Stomach (tissue), 4 donors: ENCODE measurements at regions not wholly inside any gene's neighbourhood (a gene's known extent, or its start where the extent isn't known, plus 50 kb on each side); places are given as distances from the start of the nearest gene placed in this dataset.

ENCODE experiments used
- CTCF ChIP-seq, 7 experiments: fragments of 450-650 bp in 4 of 7; fragments of 200-600 bp in 3 of 7; sonication (generic) in 3 of 7; IDR thresholded peaks; one replicate each; pipeline ENCODE4 v1.5.1; 2016 to 2019; ENCODE audit warnings: antibody characterized with exemption in 7 of 7, control low read depth in 2 of 7, mild to moderate bottlenecking in 1 of 7
- EP300 ChIP-seq: sonication (generic); formaldehyde crosslinking; IDR thresholded peaks from one replicate; pipeline ENCODE4 v1.6.1; 2017; ENCODE audit warnings: antibody characterized with exemption
- POLR2A ChIP-seq, 4 donors: fragments of 450-650 bp; IDR thresholded peaks; one replicate each; pipeline ENCODE4 v1.6.1; 2016; ENCODE audit warnings: antibody characterized with exemption in 4 of 4, control low read depth in 2 of 4, mild to moderate bottlenecking in 1 of 4, moderate library complexity in 1 of 4
- POLR2AphosphoS5 ChIP-seq, 3 donors: sonication (generic); formaldehyde crosslinking; IDR thresholded peaks; one replicate each; pipeline ENCODE4 v1.6.1; 2016; ENCODE audit warnings: antibody characterized with exemption in 3 of 3

GRCh38 chrX:9108054-9108453, 74.1 kb upstream of the FAM9B start:
- no peak for TF ChIP-seq EP300
- TF ChIP-seq CTCF (IDR thresholded peaks at IDR 0.05), result no peak
- TF ChIP-seq POLR2AphosphoS5 (IDR thresholded peaks at IDR 0.05), result no peak
- no peak for TF ChIP-seq POLR2A (IDR thresholded peaks at IDR 0.05)
